ENCODE measurements at regions not wholly inside any gene's neighbourhood (a gene's known extent, or its start where the extent isn't known, plus 50 kb on each side); places are given as distances from the start of the nearest gene placed in this dataset.

DNA sequence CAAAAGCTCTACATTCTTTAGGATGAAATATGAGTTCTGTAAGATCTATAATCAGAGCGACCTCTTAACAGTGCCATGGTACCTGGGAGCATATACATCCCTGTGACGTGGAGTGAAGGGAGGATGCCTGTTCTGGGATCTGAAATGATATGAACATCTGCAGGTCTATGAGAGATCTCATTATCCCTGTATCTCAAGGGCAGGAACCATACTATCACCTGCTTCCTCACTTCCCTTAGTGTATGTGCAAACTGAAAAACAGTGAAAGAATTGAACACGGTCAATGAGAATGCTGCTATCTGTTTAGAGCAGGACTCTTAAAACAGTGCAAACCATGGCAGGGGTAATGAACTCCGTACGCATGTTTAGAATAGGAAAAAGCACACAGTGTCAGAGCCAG, 364.0 kb downstream of the LPIN1 start:
- Histone ChIP-seq H3K36me3 (ENCODE audit: control insufficient read depth, insufficient read depth, low read length) (no peaks in the 10 kb centered on the region), H3K27me3 (ENCODE audit: control insufficient read depth, insufficient read depth, low read length) (no peaks in the 10 kb centered on the region), H3K4me3 (ENCODE audit: low read depth, low read length) (no peak overlapping the region)
- TF ChIP-seq, protein P1, sequence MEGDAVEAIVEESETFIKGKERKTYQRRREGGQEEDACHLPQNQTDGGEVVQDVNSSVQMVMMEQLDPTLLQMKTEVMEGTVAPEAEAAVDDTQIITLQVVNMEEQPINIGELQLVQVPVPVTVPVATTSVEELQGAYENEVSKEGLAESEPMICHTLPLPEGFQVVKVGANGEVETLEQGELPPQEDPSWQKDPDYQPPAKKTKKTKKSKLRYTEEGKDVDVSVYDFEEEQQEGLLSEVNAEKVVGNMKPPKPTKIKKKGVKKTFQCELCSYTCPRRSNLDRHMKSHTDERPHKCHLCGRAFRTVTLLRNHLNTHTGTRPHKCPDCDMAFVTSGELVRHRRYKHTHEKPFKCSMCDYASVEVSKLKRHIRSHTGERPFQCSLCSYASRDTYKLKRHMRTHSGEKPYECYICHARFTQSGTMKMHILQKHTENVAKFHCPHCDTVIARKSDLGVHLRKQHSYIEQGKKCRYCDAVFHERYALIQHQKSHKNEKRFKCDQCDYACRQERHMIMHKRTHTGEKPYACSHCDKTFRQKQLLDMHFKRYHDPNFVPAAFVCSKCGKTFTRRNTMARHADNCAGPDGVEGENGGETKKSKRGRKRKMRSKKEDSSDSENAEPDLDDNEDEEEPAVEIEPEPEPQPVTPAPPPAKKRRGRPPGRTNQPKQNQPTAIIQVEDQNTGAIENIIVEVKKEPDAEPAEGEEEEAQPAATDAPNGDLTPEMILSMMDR (IDR thresholded peaks at IDR 0.05; ENCODE audit: insufficient read depth, low read length, poor library complexity, severe bottlenecking), result no peak
- no peak for DNase-seq (ENCODE audit: low read depth)

DNA sequence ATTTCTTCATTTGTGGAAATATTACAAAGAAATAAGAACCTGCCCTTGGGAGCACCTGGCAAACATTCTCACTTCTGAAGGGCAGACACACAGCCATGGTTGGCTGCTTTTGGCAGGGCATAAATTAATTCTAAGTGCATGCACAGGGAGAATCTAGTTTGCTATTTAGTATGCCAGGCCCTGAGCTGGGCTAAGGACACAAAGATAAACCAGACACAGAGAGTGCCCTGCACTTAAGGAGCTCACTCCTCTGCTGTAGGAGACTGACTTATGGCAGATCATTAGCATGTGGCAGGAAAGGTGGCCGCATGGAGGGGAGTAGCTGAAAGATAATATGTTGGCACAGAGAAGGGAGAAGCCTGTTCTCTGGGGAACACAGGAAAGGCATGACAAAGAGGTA, 367.0 kb downstream of the LPIN1 start:
- no peaks in the 10 kb centered on the region for H3K27me3 ChIP-seq (ENCODE audit: control insufficient read depth, insufficient read depth, low read length)
- no peaks in the 10 kb centered on the region for H3K36me3 ChIP-seq (ENCODE audit: control insufficient read depth, insufficient read depth, low read length)
- no peak for DNase-seq (ENCODE audit: low read depth)
- H3K4me3 ChIP-seq (ENCODE audit: low read depth, low read length), result no peak overlapping the region
- TF ChIP-seq, protein P1 (IDR thresholded peaks at IDR 0.05; ENCODE audit: insufficient read depth, low read length, poor library complexity, severe bottlenecking), result no peak

DNA sequence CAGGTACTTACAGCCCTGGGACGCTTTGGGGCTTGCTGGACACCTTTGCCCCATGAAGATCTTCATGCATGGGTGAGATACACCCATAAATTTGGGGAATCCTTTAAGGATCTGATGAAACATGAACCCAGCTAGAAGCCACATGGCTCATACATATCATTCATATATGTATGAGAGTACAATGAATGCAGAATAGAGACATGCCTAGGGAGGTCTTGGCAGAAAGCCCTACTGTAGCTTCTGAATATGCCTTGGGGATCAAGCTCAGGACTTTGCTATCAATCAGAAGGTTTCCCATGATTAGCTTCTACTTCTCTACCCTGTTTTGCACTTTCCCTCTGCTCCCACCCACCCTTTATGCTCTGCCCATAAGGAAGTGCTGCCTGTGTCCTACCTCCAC, 368.4 kb downstream of the LPIN1 start:
- no peaks in the 10 kb centered on the region for H3K36me3 ChIP-seq (ENCODE audit: control insufficient read depth, insufficient read depth, low read length)
- no peak for DNase-seq (ENCODE audit: low read depth)
- H3K4me3 ChIP-seq (ENCODE audit: low read depth, low read length), result no peak overlapping the region
- H3K27me3 ChIP-seq (ENCODE audit: control insufficient read depth, insufficient read depth, low read length), result no peaks in the 10 kb centered on the region
- TF ChIP-seq, protein P1 (IDR thresholded peaks at IDR 0.05; ENCODE audit: insufficient read depth, low read length, poor library complexity, severe bottlenecking), result no peak

DNA sequence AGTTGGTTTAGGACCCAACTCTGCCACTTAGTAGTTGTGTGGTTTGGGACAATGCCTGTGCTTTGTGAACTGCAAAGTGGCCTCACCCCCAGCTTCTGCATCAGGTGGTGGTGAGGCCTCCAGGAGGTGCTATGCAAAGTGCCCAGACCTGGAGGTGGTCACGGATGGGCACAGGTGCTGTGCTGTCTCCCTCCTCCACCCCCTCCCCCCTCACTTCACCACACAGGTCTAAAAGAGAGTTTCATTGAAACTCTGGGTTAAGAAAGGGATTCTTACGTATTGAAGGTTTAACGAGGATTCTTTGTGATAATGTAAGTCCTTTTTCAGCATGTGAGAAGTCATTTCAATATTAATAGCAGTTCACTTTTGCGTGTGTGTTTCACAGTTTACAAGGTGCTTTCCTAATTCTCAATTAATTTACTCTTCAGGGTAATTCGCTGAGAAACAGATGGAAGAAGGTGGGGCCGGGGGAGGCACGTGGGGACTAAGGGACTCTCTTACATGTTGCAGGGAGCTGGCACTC, 369.9 kb downstream of the LPIN1 start:
- DNase-seq (ENCODE audit: low read depth), result no peak
- TF ChIP-seq, protein P1 (IDR thresholded peaks at IDR 0.05; ENCODE audit: insufficient read depth, low read length, poor library complexity, severe bottlenecking), result no peak
- H3K36me3 ChIP-seq (ENCODE audit: control insufficient read depth, insufficient read depth, low read length), result no peaks in the 10 kb centered on the region
- no peaks in the 10 kb centered on the region for H3K27me3 ChIP-seq (ENCODE audit: control insufficient read depth, insufficient read depth, low read length)
- no peak overlapping the region for H3K4me3 ChIP-seq (ENCODE audit: low read depth, low read length)

DNA sequence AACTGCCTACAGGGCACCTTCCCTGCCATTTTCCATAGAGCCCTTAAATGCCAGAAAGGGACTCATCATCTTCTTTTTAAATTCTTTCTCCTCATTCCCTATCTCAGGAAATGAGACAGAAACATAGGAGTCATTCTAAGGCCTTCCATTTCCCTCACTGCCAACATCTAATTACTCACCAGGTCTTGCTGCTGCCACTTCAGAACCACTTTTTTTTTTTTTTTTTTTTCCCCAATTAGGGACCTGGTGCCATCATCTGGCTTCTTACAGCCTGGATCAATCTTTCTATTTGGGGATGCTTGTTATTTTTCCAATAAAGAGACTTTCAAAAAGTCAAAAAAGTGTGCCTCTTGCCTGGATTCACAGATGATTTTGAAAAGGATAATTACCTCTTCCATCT, 373.4 kb downstream of the LPIN1 start:
- TF ChIP-seq, protein P1 (IDR thresholded peaks at IDR 0.05; ENCODE audit: insufficient read depth, low read length, poor library complexity, severe bottlenecking), result no peak
- Histone ChIP-seq H3K27me3 (ENCODE audit: control insufficient read depth, insufficient read depth, low read length) (no peaks in the 10 kb centered on the region), H3K36me3 (ENCODE audit: control insufficient read depth, insufficient read depth, low read length) (no peaks in the 10 kb centered on the region), H3K4me3 (ENCODE audit: low read depth, low read length) (no peak overlapping the region)
- no peak for DNase-seq (ENCODE audit: low read depth)
